H9 (cell line): ENCODE measurements at regions not wholly inside any gene's neighbourhood (a gene's known extent, or its start where the extent isn't known, plus 50 kb on each side); places are given as distances from the start of the nearest gene placed in this dataset.

Source experiments
- DNase-seq: peaks from one replicate; pipeline ENCODE4 v3.0.0-alpha.2; 2017
- H2AFZ ChIP-seq: one replicate; pipeline ENCODE4 v1.6.1; 2013; ENCODE audit warnings: mild to moderate bottlenecking, low read length, control low read depth, moderate library complexity
- H2AK5ac ChIP-seq: 2 replicates; pipeline ENCODE4 v1.6.1; 2013; ENCODE audit warnings: low read length, control low read depth, mixed read lengths; ENCODE audit not compliant: insufficient read length
- H2BK120ac ChIP-seq: one replicate; pipeline ENCODE4 v1.6.1; 2013; ENCODE audit warnings: low read depth, mild to moderate bottlenecking, low read length, control low read depth, inconsistent platforms; ENCODE audit not compliant: poor library complexity, severe bottlenecking
- H2BK12ac ChIP-seq: 2 replicates; pipeline ENCODE4 v1.6.1; 2013; ENCODE audit warnings: low read length, control low read depth, mixed read lengths, low read depth; ENCODE audit not compliant: insufficient read length
- H2BK15ac ChIP-seq: 2 replicates; pipeline ENCODE4 v1.6.1; 2013; ENCODE audit warnings: low read depth, low read length, control low read depth
- H2BK20ac ChIP-seq: one replicate; pipeline ENCODE4 v1.6.1; 2013; ENCODE audit warnings: low read depth, mild to moderate bottlenecking, low read length, control low read depth, inconsistent platforms; ENCODE audit not compliant: poor library complexity, severe bottlenecking
- H2BK5ac ChIP-seq: 2 replicates; pipeline ENCODE4 v1.6.1; 2013; ENCODE audit warnings: low read length, control low read depth, mixed read lengths; ENCODE audit not compliant: insufficient read length
- H3K14ac ChIP-seq: 2 replicates; pipeline ENCODE4 v1.6.1; 2013; ENCODE audit warnings: low read length, control low read depth; ENCODE audit not compliant: insufficient read depth
- H3K18ac ChIP-seq: 2 replicates; pipeline ENCODE4 v1.6.1; 2013; ENCODE audit warnings: low read depth, mild to moderate bottlenecking, mixed read lengths, low read length, control low read depth; ENCODE audit not compliant: insufficient read length
- H3K23ac ChIP-seq: 2 replicates; pipeline ENCODE4 v1.6.1; 2013; ENCODE audit warnings: low read length, control low read depth, mixed read lengths, low read depth; ENCODE audit not compliant: insufficient read length
- H3K23me2 ChIP-seq: 2 replicates; pipeline ENCODE4 v1.6.1; 2013; ENCODE audit warnings: low read depth, mild to moderate bottlenecking, mixed read lengths, low read length, control low read depth; ENCODE audit not compliant: insufficient read length, poor library complexity, severe bottlenecking
- H3K27ac ChIP-seq: 2 replicates; pipeline ENCODE4 v1.5.1; 2013; ENCODE audit warnings: low read length, control low read depth, mixed read lengths, low read depth; ENCODE audit not compliant: insufficient read length
- H3K27me3 ChIP-seq: 2 replicates; pipeline ENCODE4 v1.6.1; 2013; ENCODE audit warnings: low read length, control low read depth, inconsistent platforms; ENCODE audit not compliant: insufficient read depth
- H3K4ac ChIP-seq: 2 replicates; pipeline ENCODE4 v1.6.1; 2013; ENCODE audit warnings: low read depth, mild to moderate bottlenecking, control low read depth, inconsistent platforms, low read length, moderate library complexity
- H3K4me1 ChIP-seq: 2 replicates; pipeline ENCODE4 v1.6.1; 2013; ENCODE audit warnings: low read length, control low read depth, inconsistent platforms; ENCODE audit not compliant: insufficient read depth
- H3K4me2 ChIP-seq: 2 replicates; pipeline ENCODE4 v1.6.1; 2013; ENCODE audit warnings: low read length, control low read depth, mixed read lengths; ENCODE audit not compliant: insufficient read length, insufficient read depth
- H3K56ac ChIP-seq: 2 replicates; pipeline ENCODE4 v1.6.1; 2013; ENCODE audit warnings: low read depth, mild to moderate bottlenecking, mixed read lengths, low read length, control low read depth; ENCODE audit not compliant: insufficient read length
- H3K79me1 ChIP-seq: 2 replicates; pipeline ENCODE4 v1.6.1; 2013; ENCODE audit warnings: low read depth, mild to moderate bottlenecking, moderate library complexity, low read length, control low read depth, inconsistent platforms; ENCODE audit not compliant: insufficient read depth, poor library complexity, severe bottlenecking
- H3K79me2 ChIP-seq: 2 replicates; pipeline ENCODE4 v1.6.1; 2013; ENCODE audit warnings: low read length, control low read depth, inconsistent platforms; ENCODE audit not compliant: insufficient read depth
- H3K9ac ChIP-seq: 2 replicates; pipeline ENCODE4 v1.6.1; 2013; ENCODE audit warnings: low read length, control low read depth, mixed read lengths; ENCODE audit not compliant: insufficient read length; ENCODE audit errors: extremely low read depth
- H3K9me3 ChIP-seq: one replicate; pipeline ENCODE4 v1.6.1; 2013; ENCODE audit warnings: low read depth, low read length, inconsistent platforms; ENCODE audit not compliant: control insufficient read depth
- H3T11ph ChIP-seq: one replicate; pipeline ENCODE4 v1.6.1; 2013; ENCODE audit warnings: mild to moderate bottlenecking, low read length, control low read depth, inconsistent platforms
- H4K20me1 ChIP-seq: one replicate; pipeline ENCODE4 v1.6.1; 2013; ENCODE audit not compliant: control insufficient read depth, insufficient read length, insufficient read depth
- H4K5ac ChIP-seq: 2 replicates; pipeline ENCODE4 v1.6.1; 2013; ENCODE audit warnings: low read depth, mild to moderate bottlenecking, mixed read lengths, low read length, control low read depth; ENCODE audit not compliant: insufficient read length
- H4K8ac ChIP-seq: replicated peaks from 2 replicates; pipeline ENCODE4 v1.6.1; 2013; ENCODE audit warnings: low read length, control low read depth, mixed read lengths, low read depth; ENCODE audit not compliant: insufficient read length
- H4K91ac ChIP-seq: 2 replicates; pipeline ENCODE4 v1.6.1; 2013; ENCODE audit warnings: low read depth, mild to moderate bottlenecking, moderate library complexity, mixed read lengths, low read length, control low read depth; ENCODE audit not compliant: insufficient read length
- H3K27ac Mint-ChIP-seq, 3 experiments: 2 replicates in 2 of 3; 3 replicates in 1 of 3; pipeline ENCODE4 v1.8.0; 2020 to 2021; ENCODE audit warnings: mixed read lengths in 3 of 3, mild to moderate bottlenecking in 1 of 3, moderate library complexity in 1 of 3
- H3K27me3 Mint-ChIP-seq: 2 replicates; pipeline ENCODE4 v1.8.0; 2021; ENCODE audit warnings: low read depth, mild to moderate bottlenecking, moderate library complexity, mixed read lengths
- H3K36me3 Mint-ChIP-seq, 3 experiments: 2 replicates in 2 of 3; 3 replicates in 1 of 3; pipeline ENCODE4 v1.8.0; 2020 to 2021; ENCODE audit warnings: low read depth in 3 of 3, mixed read lengths in 3 of 3; ENCODE audit not compliant: insufficient read depth in 1 of 3
- H3K4me1 Mint-ChIP-seq, 2 experiments: 2 replicates each; pipeline ENCODE4 v1.8.0; 2020; ENCODE audit warnings: mixed read lengths in 2 of 2
- H3K4me3 Mint-ChIP-seq, 2 experiments: 2 replicates in 1 of 2; 3 replicates in 1 of 2; pipeline ENCODE4 v1.8.0; 2020 to 2021; ENCODE audit warnings: mild to moderate bottlenecking in 2 of 2, mixed read lengths in 2 of 2, moderate library complexity in 1 of 2
- H3K9me3 Mint-ChIP-seq, 2 experiments: 2 replicates in 1 of 2; 3 replicates in 1 of 2; pipeline ENCODE4 v1.8.0; 2020; ENCODE audit warnings: mild to moderate bottlenecking in 2 of 2, mixed read lengths in 2 of 2, moderate library complexity in 1 of 2
- WGBS: extraction: QIAGEN DNeasy Blood & Tissue Kit; methylation state at CpG from one replicate; pipeline ENCODE4 v1.1.7; 2013; ENCODE audit warnings: missing lambda C conversion rate, low lambda C conversion rate, mixed read lengths; ENCODE audit not compliant: insufficient read length; ENCODE audit errors: extremely low coverage; 5-methylcytosine and 5-hydroxymethylcytosine counted together
- TF ChIP-seq, protein P1 (sequence below): fragments of 200-600 bp; sonication (generic); conservative IDR thresholded peaks from 3 replicates; pipeline ENCODE4 v1.8.0; 2021; ENCODE audit warnings: antibody characterized with exemption, mild to moderate bottlenecking

DNA sequence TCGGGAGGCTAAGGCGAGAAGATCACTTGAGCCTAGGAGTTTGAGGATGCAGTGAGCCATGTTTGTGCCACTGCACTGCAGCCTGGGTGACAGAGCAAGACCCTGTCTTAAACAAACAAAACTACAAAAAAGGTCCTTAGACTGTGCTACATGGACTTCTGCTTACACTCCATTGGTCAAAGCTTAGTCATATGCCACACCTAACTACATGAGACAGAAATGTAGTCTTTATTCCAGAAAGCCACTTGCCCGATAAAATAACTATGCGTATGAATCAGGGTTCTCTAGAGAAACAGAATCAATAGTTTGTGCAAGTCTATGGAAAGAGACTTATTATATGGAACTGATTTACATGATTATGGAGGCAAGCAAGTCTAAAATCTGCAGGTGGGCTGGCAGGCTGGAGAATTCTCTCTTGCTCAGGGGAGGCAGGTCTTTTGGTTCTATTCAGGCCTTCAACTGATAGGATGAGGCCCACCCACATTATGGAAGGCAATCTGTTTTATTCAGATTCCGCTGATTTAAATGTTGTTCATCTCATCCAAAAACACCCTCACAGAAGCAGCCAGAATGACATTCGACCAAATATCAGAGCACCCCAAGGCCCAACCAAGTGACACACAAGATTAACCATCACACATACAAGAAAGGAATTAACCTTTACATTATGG lies 114.4 kb upstream of the SIX2 start:
- H2BK15ac ChIP-seq: no peak overlapping the region
- H3K36me3 Mint-ChIP-seq: no peaks in the 10 kb centered on the region
- no peak overlapping the region for H2BK20ac ChIP-seq
- H3K4me1 Mint-ChIP-seq: no peaks in the 10 kb centered on the region
- no peak overlapping the region for H4K8ac ChIP-seq
- H3K9me3 Mint-ChIP-seq: no peaks in the 10 kb centered on the region
- H3K4me1 ChIP-seq: no peaks in the 10 kb centered on the region
- H3K27ac ChIP-seq: no peak overlapping the region
- H3K4me2 ChIP-seq: no peak overlapping the region
- no peaks in the 10 kb centered on the region for H3K9me3 ChIP-seq
- no peak overlapping the region for H2AK5ac ChIP-seq
- no peak overlapping the region for H3K56ac ChIP-seq
- H4K20me1 ChIP-seq: no peaks in the 10 kb centered on the region
- H3K27me3 Mint-ChIP-seq: no peaks in the 10 kb centered on the region
- H2AFZ ChIP-seq: no peak overlapping the region
- H3K27me3 ChIP-seq: peaks cover 3% of the 10 kb centered on the region; the same call in 1 of the 2 replicates
- no peak overlapping the region for H3K9ac ChIP-seq
- DNase-seq: no peak
- no peak overlapping the region for H4K5ac ChIP-seq
- H3K4ac ChIP-seq: no peak overlapping the region
- no peak overlapping the region for H2BK12ac ChIP-seq
- H3K23ac ChIP-seq: no peak overlapping the region
- H3K23me2 ChIP-seq: no peaks in the 10 kb centered on the region
- no peak overlapping the region for H3T11ph ChIP-seq
- no peak overlapping the region for H3K18ac ChIP-seq
- H3K4me3 Mint-ChIP-seq: no peak overlapping the region
- WGBS: no CpG with 5 or more reads among the region's 6 CpGs
- H4K91ac ChIP-seq: no peak overlapping the region
- TF ChIP-seq, protein P1, sequence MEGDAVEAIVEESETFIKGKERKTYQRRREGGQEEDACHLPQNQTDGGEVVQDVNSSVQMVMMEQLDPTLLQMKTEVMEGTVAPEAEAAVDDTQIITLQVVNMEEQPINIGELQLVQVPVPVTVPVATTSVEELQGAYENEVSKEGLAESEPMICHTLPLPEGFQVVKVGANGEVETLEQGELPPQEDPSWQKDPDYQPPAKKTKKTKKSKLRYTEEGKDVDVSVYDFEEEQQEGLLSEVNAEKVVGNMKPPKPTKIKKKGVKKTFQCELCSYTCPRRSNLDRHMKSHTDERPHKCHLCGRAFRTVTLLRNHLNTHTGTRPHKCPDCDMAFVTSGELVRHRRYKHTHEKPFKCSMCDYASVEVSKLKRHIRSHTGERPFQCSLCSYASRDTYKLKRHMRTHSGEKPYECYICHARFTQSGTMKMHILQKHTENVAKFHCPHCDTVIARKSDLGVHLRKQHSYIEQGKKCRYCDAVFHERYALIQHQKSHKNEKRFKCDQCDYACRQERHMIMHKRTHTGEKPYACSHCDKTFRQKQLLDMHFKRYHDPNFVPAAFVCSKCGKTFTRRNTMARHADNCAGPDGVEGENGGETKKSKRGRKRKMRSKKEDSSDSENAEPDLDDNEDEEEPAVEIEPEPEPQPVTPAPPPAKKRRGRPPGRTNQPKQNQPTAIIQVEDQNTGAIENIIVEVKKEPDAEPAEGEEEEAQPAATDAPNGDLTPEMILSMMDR: no peak
- H3K79me2 ChIP-seq: no peaks in the 10 kb centered on the region
- no peaks in the 10 kb centered on the region for H3K79me1 ChIP-seq
- no peak overlapping the region for H3K27ac Mint-ChIP-seq
- no peak overlapping the region for H3K14ac ChIP-seq
- no peak overlapping the region for H2BK5ac ChIP-seq
- no peak overlapping the region for H2BK120ac ChIP-seq
